GM06990 (cell line): ENCODE measurements at regions not wholly inside any gene's neighbourhood (a gene's known extent, or its start where the extent isn't known, plus 50 kb on each side); places are given as distances from the start of the nearest gene placed in this dataset.

Source experiments
- DNase-seq: peaks from one replicate; pipeline ENCODE4 v3.0.0-alpha.2; 2011; ENCODE audit not compliant: insufficient read length; ENCODE audit errors: extremely low read depth
- H3K27me3 ChIP-seq: replicated peaks from 2 replicates; pipeline ENCODE4 v1.6.0; 2011; ENCODE audit warnings: low read length; ENCODE audit not compliant: control insufficient read depth, insufficient read depth
- H3K36me3 ChIP-seq: 2 replicates; pipeline ENCODE4 v1.5.1; 2011; ENCODE audit warnings: low read length; ENCODE audit not compliant: control insufficient read depth, insufficient read depth
- H3K4me3 ChIP-seq: replicated peaks from 2 replicates; pipeline ENCODE4 v1.5.1; 2011; ENCODE audit warnings: low read depth, mild to moderate bottlenecking, control low read depth, low read length
- TF ChIP-seq, protein P1 (sequence below): IDR thresholded peaks from 2 replicates; pipeline ENCODE4 v1.5.1; 2011; ENCODE audit warnings: low read length, control low read depth, mild to moderate bottlenecking, inconsistent platforms; ENCODE audit not compliant: insufficient read depth, poor library complexity, severe bottlenecking

DNA sequence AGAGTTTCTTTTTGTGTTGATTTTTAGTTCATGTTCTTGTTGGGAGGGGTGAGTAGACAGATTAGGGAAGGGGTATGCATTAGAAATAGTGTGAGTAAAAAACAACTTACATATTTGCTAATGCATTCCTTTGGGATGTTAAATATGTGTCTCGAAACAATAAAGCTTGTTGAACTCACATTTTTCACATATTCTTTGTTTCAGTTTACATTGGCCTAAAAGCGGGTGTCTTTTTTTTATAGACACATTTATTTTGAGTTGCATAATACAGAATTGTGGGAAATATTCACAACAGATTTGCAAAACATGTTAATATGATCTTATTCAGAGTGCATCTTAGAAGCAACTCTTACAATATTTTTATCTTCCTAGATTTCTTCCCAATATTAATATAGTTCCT lies 337.5 kb upstream of the CNTNAP2 start:
- TF ChIP-seq, protein P1, sequence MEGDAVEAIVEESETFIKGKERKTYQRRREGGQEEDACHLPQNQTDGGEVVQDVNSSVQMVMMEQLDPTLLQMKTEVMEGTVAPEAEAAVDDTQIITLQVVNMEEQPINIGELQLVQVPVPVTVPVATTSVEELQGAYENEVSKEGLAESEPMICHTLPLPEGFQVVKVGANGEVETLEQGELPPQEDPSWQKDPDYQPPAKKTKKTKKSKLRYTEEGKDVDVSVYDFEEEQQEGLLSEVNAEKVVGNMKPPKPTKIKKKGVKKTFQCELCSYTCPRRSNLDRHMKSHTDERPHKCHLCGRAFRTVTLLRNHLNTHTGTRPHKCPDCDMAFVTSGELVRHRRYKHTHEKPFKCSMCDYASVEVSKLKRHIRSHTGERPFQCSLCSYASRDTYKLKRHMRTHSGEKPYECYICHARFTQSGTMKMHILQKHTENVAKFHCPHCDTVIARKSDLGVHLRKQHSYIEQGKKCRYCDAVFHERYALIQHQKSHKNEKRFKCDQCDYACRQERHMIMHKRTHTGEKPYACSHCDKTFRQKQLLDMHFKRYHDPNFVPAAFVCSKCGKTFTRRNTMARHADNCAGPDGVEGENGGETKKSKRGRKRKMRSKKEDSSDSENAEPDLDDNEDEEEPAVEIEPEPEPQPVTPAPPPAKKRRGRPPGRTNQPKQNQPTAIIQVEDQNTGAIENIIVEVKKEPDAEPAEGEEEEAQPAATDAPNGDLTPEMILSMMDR: no peak
- Histone ChIP-seq H3K4me3 (no peak overlapping the region), H3K36me3 (no peaks in the 10 kb centered on the region), H3K27me3 (no peaks in the 10 kb centered on the region)
- no peak for DNase-seq

GRCh38 chr7:145774777-145775176 lies 341.8 kb upstream of the CNTNAP2 start:
- DNase-seq: no peak
- Histone ChIP-seq H3K36me3 (no peaks in the 10 kb centered on the region), H3K4me3 (no peak overlapping the region), H3K27me3 (no peaks in the 10 kb centered on the region)
- TF ChIP-seq, protein P1: no peak

DNA sequence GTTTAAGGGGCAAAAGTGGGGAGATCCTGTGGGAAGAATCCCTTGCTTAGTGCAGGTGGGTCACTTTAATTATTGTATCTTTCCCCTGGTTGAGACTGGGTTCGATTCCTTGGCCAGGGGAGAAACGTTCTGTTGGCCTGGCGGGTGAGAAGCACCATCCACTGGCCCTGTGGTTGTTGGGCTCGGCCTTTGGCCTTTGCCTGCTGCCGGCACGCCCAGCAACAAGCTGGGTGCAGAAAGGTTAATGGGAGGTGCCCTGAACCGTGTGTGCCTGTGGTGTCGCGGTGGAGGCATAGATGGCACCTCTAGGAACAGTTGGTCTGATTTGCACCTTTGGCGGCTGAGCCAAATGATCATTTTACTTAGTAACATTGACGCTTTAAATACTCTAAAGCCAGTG lies 363.6 kb upstream of the CNTNAP2 start:
- no peak for DNase-seq
- TF ChIP-seq, protein P1: no peak
- no peaks in the 10 kb centered on the region for H3K27me3 ChIP-seq
- no peak overlapping the region for H3K4me3 ChIP-seq
- no peaks in the 10 kb centered on the region for H3K36me3 ChIP-seq

GRCh38 chr7:145737617-145738016 lies 379.0 kb upstream of the CNTNAP2 start:
- no peak for DNase-seq
- H3K27me3 ChIP-seq: no peaks in the 10 kb centered on the region
- TF ChIP-seq, protein P1: no peak
- H3K4me3 ChIP-seq: no peak overlapping the region
- H3K36me3 ChIP-seq: no peaks in the 10 kb centered on the region

DNA sequence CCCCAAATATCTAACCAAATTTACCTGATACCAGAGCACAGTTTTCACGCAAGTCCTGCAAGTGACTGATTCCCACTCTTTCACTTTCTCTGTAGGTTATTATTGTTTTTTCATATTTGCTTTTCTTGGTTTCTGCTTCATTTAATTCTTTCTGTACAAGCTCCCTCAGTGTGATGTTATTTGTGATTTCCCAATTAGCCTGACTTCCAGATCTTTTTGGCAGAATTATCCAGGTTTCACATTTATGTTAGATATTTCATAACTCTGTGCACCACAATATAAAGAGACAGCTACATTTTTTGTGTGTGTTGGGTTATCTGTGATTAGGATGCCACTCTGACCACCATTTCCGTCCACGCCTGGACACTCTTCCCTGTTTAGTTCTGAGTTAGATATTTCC lies 381.5 kb upstream of the CNTNAP2 start:
- Histone ChIP-seq H3K36me3 (no peaks in the 10 kb centered on the region), H3K4me3 (no peak overlapping the region), H3K27me3 (no peaks in the 10 kb centered on the region)
- no peak for DNase-seq
- TF ChIP-seq, protein P1: no peak

DNA sequence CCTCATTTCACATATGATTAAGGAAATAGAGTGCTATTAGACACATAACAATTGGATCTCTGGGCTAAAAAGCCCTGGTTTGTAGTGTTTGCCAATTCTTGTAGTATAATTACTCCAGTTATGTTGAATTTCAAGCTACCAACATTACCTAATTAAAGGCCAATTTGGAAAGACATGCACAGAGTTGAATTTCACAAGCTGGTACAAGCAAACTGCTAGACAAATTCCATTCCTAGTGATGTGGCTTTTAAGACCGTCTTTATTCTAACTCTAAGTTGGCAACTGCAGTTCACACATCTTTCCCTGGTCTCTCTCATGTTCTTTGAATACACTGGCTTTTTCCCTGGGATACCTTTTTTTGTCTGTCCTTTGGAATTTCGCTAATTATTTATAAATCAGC lies 384.1 kb upstream of the CNTNAP2 start:
- TF ChIP-seq, protein P1: no peak
- H3K36me3 ChIP-seq: no peaks in the 10 kb centered on the region
- no peak for DNase-seq
- no peak overlapping the region for H3K4me3 ChIP-seq
- H3K27me3 ChIP-seq: no peaks in the 10 kb centered on the region
